ENCODE measurements at regions not wholly inside any gene's neighbourhood (a gene's known extent, or its start where the extent isn't known, plus 50 kb on each side); places are given as distances from the start of the nearest gene placed in this dataset.
"Not testable (repeated sequence)": the region's sequence is repeated elsewhere in the genome, so short reads cannot be mapped to it uniquely, and the experiment has no call there.

DNA sequence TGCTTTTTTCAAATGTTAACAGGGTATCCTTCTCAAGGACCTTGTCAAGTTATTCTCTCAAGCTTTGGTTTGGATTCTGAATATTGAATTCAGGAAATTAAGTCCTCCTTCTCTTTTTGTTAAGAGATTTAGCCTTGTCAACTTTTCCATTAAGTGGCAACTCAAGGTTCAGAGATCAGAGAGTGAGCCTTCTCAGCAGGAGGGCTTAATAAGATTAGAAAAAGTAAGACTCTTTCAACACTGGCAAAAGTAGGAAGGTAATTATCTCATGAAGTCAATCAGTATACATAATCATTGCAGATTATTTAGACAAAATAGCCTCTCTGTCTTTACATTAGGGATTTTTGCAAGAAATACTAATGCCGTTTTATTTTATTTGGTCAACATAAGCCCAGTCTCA lies 330.7 kb downstream of the KIF2B start:
- in situ Hi-C loops (cut with HindIII; ENCODE audit: low pct_unique_long_range_greater_than_20kb, low sequenced_read_pairs): no loop called here

GRCh38 chr17:54157542-54157941 lies 334.8 kb downstream of the KIF2B start:
- DNase-seq (ENCODE audit: low read depth in 1 of 2, low spot score in 1 of 2): no peak
- in situ Hi-C loops (cut with HindIII; ENCODE audit: low pct_unique_long_range_greater_than_20kb, low sequenced_read_pairs): no loop called here
- TF ChIP-seq JUND (IDR thresholded peaks at IDR 0.05; ENCODE audit: low read depth): no peak

More for the DNA sequence above, 330.7 kb downstream of the KIF2B start:
- DNase-seq (ENCODE audit: low read depth in 1 of 2, low spot score in 1 of 2): no peak
- TF ChIP-seq JUND (IDR thresholded peaks at IDR 0.05; ENCODE audit: low read depth): no peak

DNA sequence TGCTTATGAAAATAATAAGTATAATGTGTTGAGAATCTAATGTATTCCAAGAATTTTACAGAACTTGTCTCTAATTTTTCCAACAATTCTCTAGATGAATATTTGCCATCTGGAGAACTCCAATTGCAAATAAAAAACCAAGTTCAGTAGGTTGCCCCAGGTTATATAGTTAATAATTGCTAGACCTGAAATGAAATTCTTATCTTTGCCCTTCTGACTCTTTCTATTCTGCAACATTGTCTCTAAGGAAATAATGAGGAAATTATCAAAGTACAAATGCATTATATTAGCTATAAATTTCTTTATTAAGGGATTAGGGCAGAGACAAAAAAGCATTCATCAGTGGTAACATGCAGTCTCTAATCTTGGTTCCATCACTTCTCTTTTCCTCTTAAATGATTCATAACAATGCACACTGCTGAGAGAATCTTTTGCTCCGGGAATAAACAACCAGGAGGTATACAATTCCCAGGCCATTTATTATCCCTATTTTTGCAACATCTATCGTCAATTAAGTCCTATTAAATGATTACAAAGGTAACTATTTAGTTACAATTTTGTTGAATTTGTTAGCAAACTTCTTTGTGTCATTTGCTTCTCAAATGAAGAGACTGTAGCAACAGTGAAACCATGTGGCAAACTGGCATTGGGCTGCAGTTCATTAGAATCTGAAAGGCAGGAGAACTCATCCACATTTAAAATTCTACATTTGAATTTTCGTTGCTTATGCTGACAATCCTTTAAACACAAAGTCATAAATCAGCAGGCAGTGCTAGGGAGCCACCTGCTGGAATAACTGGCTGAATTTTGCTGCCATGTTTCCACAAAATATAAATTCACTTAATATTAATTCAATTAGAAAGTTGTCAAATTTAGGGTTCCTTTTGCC lies 349.6 kb downstream of the KIF2B start:
- DNase-seq (ENCODE audit: low read depth in 1 of 2, low spot score in 1 of 2): peak; percentile 9 to 62
- in situ Hi-C loops (cut with HindIII; ENCODE audit: low pct_unique_long_range_greater_than_20kb, low sequenced_read_pairs): no loop called here
- no peak for TF ChIP-seq JUND (IDR thresholded peaks at IDR 0.05; ENCODE audit: low read depth)

DNA sequence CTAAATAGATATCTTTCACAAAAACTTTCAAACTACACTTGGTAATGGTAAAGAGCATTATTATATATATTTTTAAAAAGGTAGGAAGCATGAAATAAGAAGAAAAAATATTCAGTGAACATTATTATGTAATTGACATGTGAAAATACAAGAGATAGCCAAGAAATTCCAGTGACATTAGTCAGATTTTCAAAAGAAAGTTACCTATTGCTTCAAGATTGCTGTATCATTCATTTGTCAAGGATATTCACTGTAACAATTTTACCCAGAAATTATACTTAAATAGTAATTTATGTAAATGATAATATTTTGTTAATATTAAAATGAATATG lies 350.2 kb downstream of the KIF2B start:
- no peak for TF ChIP-seq JUND (IDR thresholded peaks at IDR 0.05; ENCODE audit: low read depth)
- DNase-seq (ENCODE audit: low read depth in 1 of 2, low spot score in 1 of 2): no peak
- in situ Hi-C loops (cut with HindIII; ENCODE audit: low pct_unique_long_range_greater_than_20kb, low sequenced_read_pairs): no loop called here

DNA sequence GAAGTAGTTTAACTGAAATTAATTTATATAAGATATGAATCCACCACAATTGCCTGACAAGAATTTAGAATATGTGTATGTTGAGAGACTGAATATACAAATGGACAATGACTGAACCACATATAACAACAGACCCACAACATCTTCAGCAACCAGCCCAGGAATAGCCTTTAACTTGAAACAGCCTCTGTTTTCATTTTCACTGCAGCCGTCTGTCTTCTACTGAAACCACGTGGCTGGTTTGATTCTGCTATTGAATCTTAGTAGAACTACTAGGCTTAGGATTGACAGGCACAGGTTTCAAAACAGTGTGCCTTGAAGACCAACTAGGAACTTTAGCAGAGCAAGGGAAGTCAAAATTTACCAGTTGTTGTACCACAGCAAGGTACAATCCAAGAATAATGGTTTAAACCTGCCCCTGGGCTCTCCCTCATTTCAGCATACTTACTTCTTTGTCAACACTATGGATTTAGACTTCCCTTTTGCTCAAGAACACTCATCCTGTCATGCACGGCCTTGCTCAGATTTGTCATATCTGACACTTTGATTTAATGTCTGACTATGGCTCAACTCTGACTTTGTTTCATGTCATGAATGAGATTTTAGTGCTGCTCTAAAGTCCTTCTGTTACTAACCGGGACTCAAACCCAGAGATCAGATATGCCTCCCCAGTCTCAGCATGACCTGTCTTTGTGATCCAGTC lies 355.0 kb downstream of the KIF2B start:
- no peak for DNase-seq (ENCODE audit: low read depth in 1 of 2, low spot score in 1 of 2)
- no peak for TF ChIP-seq JUND (IDR thresholded peaks at IDR 0.05; ENCODE audit: low read depth)
- in situ Hi-C loops (cut with HindIII; ENCODE audit: low pct_unique_long_range_greater_than_20kb, low sequenced_read_pairs): no loop called here

DNA sequence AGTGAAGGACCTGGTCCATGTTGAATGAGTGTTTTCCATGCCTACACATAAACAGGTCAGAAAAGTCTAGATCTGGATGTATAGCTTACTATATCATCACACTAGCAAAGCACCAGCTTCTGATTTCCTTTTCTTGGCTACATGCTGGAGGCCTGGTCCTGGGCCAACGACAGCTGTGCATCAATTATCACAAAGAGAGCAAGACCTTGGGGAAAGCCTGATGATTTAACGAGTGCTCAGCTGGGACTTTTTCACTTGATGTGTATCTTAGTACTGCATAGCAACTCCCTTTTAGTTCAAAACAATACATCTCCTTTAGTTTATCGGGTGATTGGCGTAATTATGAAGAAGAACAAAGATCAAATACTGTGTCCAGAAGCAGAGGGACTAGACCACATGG lies 358.2 kb downstream of the KIF2B start:
- TF ChIP-seq JUND (IDR thresholded peaks at IDR 0.05; ENCODE audit: low read depth): no peak
- no peak for DNase-seq (ENCODE audit: low read depth in 1 of 2, low spot score in 1 of 2)
- in situ Hi-C loops (cut with HindIII; ENCODE audit: low pct_unique_long_range_greater_than_20kb, low sequenced_read_pairs): no loop called here

- no peak for DNase-seq (ENCODE audit: low read depth in 1 of 2, low spot score in 1 of 2)
- in situ Hi-C loops (cut with HindIII; ENCODE audit: low pct_unique_long_range_greater_than_20kb, low sequenced_read_pairs): no loop called here
- no peak for TF ChIP-seq JUND (IDR thresholded peaks at IDR 0.05; ENCODE audit: low read depth)
Observed at GRCh38 chr17:54191261-54191660, 368.5 kb downstream of the KIF2B start.

- in situ Hi-C loops (cut with HindIII; ENCODE audit: low pct_unique_long_range_greater_than_20kb, low sequenced_read_pairs): no loop called here
- no peak for TF ChIP-seq JUND (IDR thresholded peaks at IDR 0.05; ENCODE audit: low read depth)
- no peak for DNase-seq (ENCODE audit: low read depth in 1 of 2, low spot score in 1 of 2)
Observed at GRCh38 chr17:54194268-54194667, 371.5 kb downstream of the KIF2B start.

DNA sequence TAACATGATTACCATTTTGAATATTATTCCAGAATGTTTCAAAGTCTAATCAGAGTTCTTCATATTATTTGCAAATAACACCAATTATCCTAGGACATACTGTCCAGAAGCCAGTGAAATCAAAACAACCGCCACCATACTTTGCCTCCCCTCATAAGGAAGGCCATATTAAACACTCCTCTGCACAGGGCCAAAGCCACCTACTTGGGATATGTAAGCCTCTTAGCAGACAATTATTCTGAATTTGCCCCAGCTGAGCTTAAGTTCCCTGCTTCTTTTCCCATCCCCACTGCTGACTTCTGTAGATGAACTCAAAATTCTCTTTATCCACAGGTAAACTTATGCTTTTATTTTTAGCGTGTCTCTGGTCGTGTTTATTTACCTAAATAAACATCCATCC lies 374.0 kb downstream of the KIF2B start:
- DNase-seq (ENCODE audit: low read depth in 1 of 2, low spot score in 1 of 2): no peak
- no peak for TF ChIP-seq JUND (IDR thresholded peaks at IDR 0.05; ENCODE audit: low read depth)
- in situ Hi-C loops (cut with HindIII; ENCODE audit: low pct_unique_long_range_greater_than_20kb, low sequenced_read_pairs): no loop called here

DNA sequence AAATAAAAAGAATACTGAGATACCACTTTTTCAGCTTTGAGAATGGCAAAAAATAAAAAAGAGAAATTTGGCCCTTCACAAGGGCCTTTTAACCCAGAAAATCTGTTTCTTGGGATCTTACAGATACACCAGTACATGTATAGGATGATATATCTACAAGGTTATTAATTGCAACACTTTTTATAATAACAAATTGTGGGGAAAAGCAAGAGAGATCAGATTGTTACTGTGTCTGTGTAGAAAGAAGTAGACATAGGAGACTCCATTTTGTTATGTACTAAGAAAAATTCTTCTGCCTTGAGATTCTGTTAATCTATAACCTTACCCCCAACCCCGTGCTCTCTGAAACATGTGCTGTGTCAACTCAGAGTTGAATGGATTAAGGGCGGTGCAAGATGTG lies 378.7 kb downstream of the KIF2B start:
- in situ Hi-C loops (cut with HindIII; ENCODE audit: low pct_unique_long_range_greater_than_20kb, low sequenced_read_pairs): not testable (repeated sequence)

GRCh38 chr17:54220829-54221228 lies 398.1 kb downstream of the KIF2B start:
- no peak for TF ChIP-seq JUND (IDR thresholded peaks at IDR 0.05; ENCODE audit: low read depth)
- in situ Hi-C loops (cut with HindIII; ENCODE audit: low pct_unique_long_range_greater_than_20kb, low sequenced_read_pairs): no loop called here
- no peak for DNase-seq (ENCODE audit: low read depth in 1 of 2, low spot score in 1 of 2)

More for the DNA sequence above, 378.7 kb downstream of the KIF2B start:
- not testable (repeated sequence) for DNase-seq (ENCODE audit: low read depth in 1 of 2, low spot score in 1 of 2)

GRCh38 chr17:54221499-54221898 lies 398.8 kb downstream of the KIF2B start:
- in situ Hi-C loops (cut with HindIII; ENCODE audit: low pct_unique_long_range_greater_than_20kb, low sequenced_read_pairs): no loop called here
- TF ChIP-seq JUND (IDR thresholded peaks at IDR 0.05; ENCODE audit: low read depth): no peak
- DNase-seq (ENCODE audit: low read depth in 1 of 2, low spot score in 1 of 2): no peak

DNA sequence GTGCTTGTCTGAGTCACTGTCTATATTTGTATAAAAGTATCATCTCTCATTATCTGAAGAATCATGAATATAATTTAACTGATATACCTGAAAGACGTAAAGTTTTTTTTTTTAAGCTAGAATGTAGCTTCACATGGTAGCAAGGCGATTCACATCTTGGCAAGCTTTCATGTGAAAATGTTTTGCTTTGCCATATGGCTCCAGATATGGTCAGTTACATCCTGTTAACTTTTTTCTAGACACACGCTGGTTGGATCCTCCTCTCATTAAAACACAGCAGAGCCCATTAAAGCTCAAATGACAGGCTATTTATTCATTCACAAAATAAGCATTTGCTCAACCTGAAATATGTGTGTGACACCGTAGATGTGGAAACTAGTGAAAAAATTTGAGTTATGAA lies 412.8 kb downstream of the KIF2B start:
- DNase-seq (ENCODE audit: low read depth in 1 of 2, low spot score in 1 of 2): no peak
- in situ Hi-C loops (cut with HindIII; ENCODE audit: low pct_unique_long_range_greater_than_20kb, low sequenced_read_pairs): no loop called here
- no peak for TF ChIP-seq JUND (IDR thresholded peaks at IDR 0.05; ENCODE audit: low read depth)
